DND-41 (cell line): ENCODE measurements at regions not wholly inside any gene's neighbourhood (a gene's known extent, or its start where the extent isn't known, plus 50 kb on each side); places are given as distances from the start of the nearest gene placed in this dataset.
"Not testable (repeated sequence)": the region's sequence is repeated elsewhere in the genome, so short reads cannot be mapped to it uniquely, and the experiment has no call there.

Experiments used
- ATAC-seq: fragments of 200-7000 bp; cut with Tn5 transposase; 3 replicates; pipeline ENCODE4 v1.9.1; 2021; ENCODE audit warnings: low read depth; ENCODE audit not compliant: insufficient read depth
- DNase-seq: peaks from one replicate; pipeline ENCODE4 v3.0.0-alpha.2; 2020
- H2AFZ ChIP-seq: 2 replicates; pipeline ENCODE4 v1.6.0; 2012; ENCODE audit warnings: low read depth, low read length
- H3K27ac ChIP-seq: 2 replicates; pipeline ENCODE4 v1.5.1; 2012; ENCODE audit warnings: low read length, inconsistent platforms
- H3K27me3 ChIP-seq: fragments of 200-600 bp; sonication (generic); 2 replicates; pipeline ENCODE4 v1.6.0; 2012; ENCODE audit warnings: low read length, mild to moderate bottlenecking, inconsistent platforms; ENCODE audit not compliant: insufficient read depth, poor library complexity
- H3K36me3 ChIP-seq: 2 replicates; pipeline ENCODE4 v1.5.1; 2012; ENCODE audit warnings: low read length, inconsistent platforms; ENCODE audit not compliant: insufficient read depth
- H3K4me1 ChIP-seq: 2 replicates; pipeline ENCODE4 v1.5.1; 2012; ENCODE audit warnings: mild to moderate bottlenecking, low read length; ENCODE audit not compliant: insufficient read depth
- H3K4me2 ChIP-seq: 2 replicates; pipeline ENCODE4 v1.6.0; 2012; ENCODE audit warnings: mild to moderate bottlenecking, moderate library complexity, low read length, inconsistent platforms; ENCODE audit not compliant: insufficient read depth
- H3K4me3 ChIP-seq, 2 experiments: fragments of 200-600 bp in 1 of 2; shearing (Covaris generic) in 1 of 2; 2 replicates each; pipeline ENCODE4 v1.5.1; 2012 to 2016; ENCODE audit warnings: inconsistent platforms in 2 of 2, low read length in 2 of 2, mild to moderate bottlenecking in 2 of 2, low read depth in 1 of 2, moderate library complexity in 1 of 2
- H3K79me2 ChIP-seq: 2 replicates; pipeline ENCODE4 v1.6.0; 2012; ENCODE audit warnings: low read length, inconsistent platforms; ENCODE audit not compliant: insufficient read depth
- H3K9ac ChIP-seq: 2 replicates; pipeline ENCODE4 v1.6.0; 2012; ENCODE audit warnings: low read depth, mild to moderate bottlenecking, inconsistent platforms, low read length, moderate library complexity
- H3K9me3 ChIP-seq: 2 replicates; pipeline ENCODE4 v1.5.1; 2012; ENCODE audit warnings: low read length, moderate library complexity, mild to moderate bottlenecking, inconsistent platforms; ENCODE audit not compliant: insufficient read depth, severe bottlenecking
- H4K20me1 ChIP-seq: 2 replicates; pipeline ENCODE4 v1.6.0; 2012; ENCODE audit warnings: low read length; ENCODE audit not compliant: insufficient read depth
- EZH2 ChIP-seq: IDR thresholded peaks from 3 replicates; pipeline ENCODE4 v1.6.1; 2012; ENCODE audit warnings: borderline replicate concordance, low read depth, mild to moderate bottlenecking, moderate library complexity, low read length, inconsistent platforms; ENCODE audit not compliant: severe bottlenecking
- TF ChIP-seq, protein P1 (sequence below): IDR thresholded peaks from 2 replicates; pipeline ENCODE4 v1.5.1; 2012; ENCODE audit warnings: borderline replicate concordance, low read length, moderate library complexity, mild to moderate bottlenecking; ENCODE audit not compliant: poor library complexity, severe bottlenecking; ENCODE audit errors: extremely low read depth

DNA sequence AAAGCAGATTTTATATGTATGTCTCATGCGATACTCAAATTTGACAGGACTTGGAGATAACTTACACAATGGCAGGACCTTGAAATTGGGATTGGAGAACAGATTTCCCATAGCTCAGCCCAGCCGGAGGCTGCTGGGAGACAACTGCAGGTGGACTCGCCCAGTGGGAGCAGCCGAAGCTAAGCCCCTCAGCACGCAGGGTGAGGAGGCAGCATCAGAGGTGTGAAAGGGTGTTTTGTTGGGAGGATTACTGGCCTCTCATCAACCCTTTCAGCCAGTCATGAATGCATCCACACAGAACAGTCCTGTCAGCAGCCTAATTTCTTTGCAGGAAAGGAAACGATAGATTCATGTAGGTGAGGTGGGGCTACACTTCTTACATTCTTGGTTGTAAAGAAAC lies 110.4 kb upstream of the DYNAP start:
- H3K27me3 ChIP-seq: peaks cover 3% of the 10 kb centered on the region
- H3K9ac ChIP-seq: no peak overlapping the region
- no peak overlapping the region for H3K27ac ChIP-seq
- no peaks in the 10 kb centered on the region for H3K9me3 ChIP-seq
- H3K79me2 ChIP-seq: no peaks in the 10 kb centered on the region
- H3K4me2 ChIP-seq: no peak overlapping the region
- H4K20me1 ChIP-seq: no peaks in the 10 kb centered on the region
- no peaks in the 10 kb centered on the region for H3K36me3 ChIP-seq
- ATAC-seq (no peak), DNase-seq (no peak)
- TF ChIP-seq, protein P1, sequence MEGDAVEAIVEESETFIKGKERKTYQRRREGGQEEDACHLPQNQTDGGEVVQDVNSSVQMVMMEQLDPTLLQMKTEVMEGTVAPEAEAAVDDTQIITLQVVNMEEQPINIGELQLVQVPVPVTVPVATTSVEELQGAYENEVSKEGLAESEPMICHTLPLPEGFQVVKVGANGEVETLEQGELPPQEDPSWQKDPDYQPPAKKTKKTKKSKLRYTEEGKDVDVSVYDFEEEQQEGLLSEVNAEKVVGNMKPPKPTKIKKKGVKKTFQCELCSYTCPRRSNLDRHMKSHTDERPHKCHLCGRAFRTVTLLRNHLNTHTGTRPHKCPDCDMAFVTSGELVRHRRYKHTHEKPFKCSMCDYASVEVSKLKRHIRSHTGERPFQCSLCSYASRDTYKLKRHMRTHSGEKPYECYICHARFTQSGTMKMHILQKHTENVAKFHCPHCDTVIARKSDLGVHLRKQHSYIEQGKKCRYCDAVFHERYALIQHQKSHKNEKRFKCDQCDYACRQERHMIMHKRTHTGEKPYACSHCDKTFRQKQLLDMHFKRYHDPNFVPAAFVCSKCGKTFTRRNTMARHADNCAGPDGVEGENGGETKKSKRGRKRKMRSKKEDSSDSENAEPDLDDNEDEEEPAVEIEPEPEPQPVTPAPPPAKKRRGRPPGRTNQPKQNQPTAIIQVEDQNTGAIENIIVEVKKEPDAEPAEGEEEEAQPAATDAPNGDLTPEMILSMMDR: no peak
- no peak for TF ChIP-seq EZH2
- H3K4me1 ChIP-seq: no peaks in the 10 kb centered on the region
- H3K4me3 ChIP-seq: no peak overlapping the region
- H2AFZ ChIP-seq: no peak overlapping the region

DNA sequence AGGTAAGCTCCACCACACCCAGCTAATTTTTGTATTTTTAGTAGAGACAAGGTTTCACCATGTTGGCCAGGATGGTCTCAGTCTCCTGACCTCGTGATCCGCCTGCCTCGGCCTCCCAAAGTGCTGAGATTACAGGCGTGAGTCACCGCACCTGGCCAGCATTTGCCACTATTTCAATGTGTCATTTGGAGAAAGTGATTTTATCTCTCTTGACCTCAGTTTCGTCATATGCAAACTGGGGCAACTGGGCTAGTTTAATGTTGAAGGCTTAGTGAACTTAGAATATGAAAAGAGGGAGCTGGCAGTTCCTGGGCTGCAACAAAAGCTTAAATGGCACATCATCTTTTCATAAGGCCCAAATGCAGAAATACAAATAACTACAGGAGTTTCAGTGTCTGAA lies 88.6 kb upstream of the DYNAP start:
- not testable (repeated sequence) for H3K36me3 ChIP-seq, DNase-seq, H3K4me3 ChIP-seq, H2AFZ ChIP-seq, H3K9me3 ChIP-seq, H3K27me3 ChIP-seq, H3K4me2 ChIP-seq, H3K27ac ChIP-seq, ATAC-seq, H3K4me1 ChIP-seq, H3K79me2 ChIP-seq, H3K9ac ChIP-seq, H4K20me1 ChIP-seq

DNA sequence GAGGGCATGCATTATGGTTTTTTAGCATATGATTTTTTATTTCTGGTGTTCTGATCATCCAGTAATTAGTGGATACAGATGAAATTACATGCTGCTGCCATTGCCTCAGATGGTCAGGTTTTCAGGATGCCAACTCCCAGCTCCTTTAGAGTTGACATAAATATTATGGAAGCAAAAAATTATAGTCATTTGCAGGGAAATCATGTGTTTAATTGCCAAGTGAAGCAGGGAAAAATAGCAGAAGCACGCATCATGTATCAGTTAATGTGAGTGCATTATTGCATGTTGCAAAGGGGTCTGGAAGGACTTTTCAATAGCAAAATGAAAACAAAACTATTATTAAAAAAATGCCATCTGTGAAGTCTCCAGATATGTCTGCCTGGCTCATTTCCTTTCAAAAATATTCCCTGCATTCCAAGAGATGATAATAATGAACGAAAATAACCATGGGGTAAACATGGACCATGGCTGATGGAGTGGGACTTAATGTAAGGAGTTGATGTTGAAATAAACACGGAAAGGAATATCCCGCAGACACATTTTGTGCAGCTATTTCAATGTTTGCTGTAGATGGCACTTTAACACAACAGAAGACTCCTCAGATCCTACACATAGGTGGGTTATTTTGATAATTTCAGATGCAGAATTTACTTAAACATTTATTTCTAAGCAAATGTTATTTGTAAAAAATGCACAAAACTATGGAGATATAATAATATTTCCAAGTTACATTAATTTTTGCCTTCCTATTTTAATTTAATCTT lies 87.7 kb upstream of the DYNAP start:
- Histone ChIP-seq H3K9me3 (no peaks in the 10 kb centered on the region), H3K79me2 (no peaks in the 10 kb centered on the region), H3K27me3 (no peaks in the 10 kb centered on the region), H3K9ac (no peak overlapping the region), H2AFZ (no peak overlapping the region), H3K4me3 (no peak overlapping the region), H3K27ac (no peak overlapping the region), H3K4me1 (no peaks in the 10 kb centered on the region), H3K4me2 (no peak overlapping the region), H4K20me1 (no peaks in the 10 kb centered on the region), H3K36me3 (no peaks in the 10 kb centered on the region)
- DNase-seq: no peak
- ATAC-seq: no peak
- TF ChIP-seq, protein P1: no peak
- no peak for TF ChIP-seq EZH2

DNA sequence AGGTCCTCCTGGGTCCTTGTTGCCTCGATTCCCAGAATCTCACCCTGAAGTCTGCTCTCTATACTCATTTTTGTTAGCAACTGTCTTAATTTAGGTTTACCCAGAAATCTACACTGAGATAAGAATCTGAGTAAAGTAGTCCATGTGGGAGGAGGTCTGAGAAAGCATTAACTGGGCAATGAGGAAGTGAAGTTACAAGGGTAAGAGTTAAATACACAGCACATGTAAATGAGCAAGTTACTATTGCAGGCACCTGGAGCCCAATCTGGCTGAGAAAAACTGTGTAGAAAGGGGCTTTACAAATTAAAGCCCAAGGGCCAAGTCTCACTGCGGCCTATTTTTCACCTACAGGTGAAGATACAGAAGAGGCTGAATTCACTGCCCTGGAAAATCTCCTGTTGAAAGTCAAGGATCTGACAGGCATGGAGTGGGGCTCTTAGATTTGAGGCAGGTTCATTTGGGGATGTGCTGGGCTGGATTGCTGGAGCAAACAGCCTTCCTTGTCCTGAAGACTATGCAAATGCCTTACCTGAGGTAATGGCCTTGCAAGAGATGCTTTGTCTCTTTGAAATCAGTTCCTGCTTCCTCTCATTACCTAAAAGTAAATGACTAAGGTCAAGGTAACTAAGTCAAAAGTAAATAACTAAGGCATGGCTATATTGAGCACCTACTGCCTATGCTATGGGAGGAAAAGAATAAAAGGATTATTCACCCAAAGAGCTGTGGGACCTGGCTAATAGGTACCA lies 84.4 kb upstream of the DYNAP start:
- no peak overlapping the region for H3K4me2 ChIP-seq
- no peaks in the 10 kb centered on the region for H3K79me2 ChIP-seq
- H3K27ac ChIP-seq: no peak overlapping the region
- no peaks in the 10 kb centered on the region for H4K20me1 ChIP-seq
- no peaks in the 10 kb centered on the region for H3K9me3 ChIP-seq
- no peaks in the 10 kb centered on the region for H3K36me3 ChIP-seq
- ATAC-seq (no peak), DNase-seq (no peak)
- TF ChIP-seq, protein P1: no peak
- no peak for TF ChIP-seq EZH2
- no peak overlapping the region for H3K4me3 ChIP-seq
- no peaks in the 10 kb centered on the region for H3K4me1 ChIP-seq
- H3K9ac ChIP-seq: no peak overlapping the region
- H3K27me3 ChIP-seq: no peaks in the 10 kb centered on the region
- no peak overlapping the region for H2AFZ ChIP-seq
